H1 (cell line): ENCODE measurements at regions not wholly inside any gene's neighbourhood (a gene's known extent, or its start where the extent isn't known, plus 50 kb on each side); places are given as distances from the start of the nearest gene placed in this dataset.

Source experiments
- CBX5 ChIP-seq: fragments of 300-800, 300-1000 bp; sonication (generic); IDR thresholded peaks from 2 replicates; pipeline ENCODE4 v1.7.1; 2016; ENCODE audit warnings: antibody characterized with exemption, low read length, low read depth
- CEBPB ChIP-seq: IDR thresholded peaks from 2 replicates; pipeline ENCODE4 v1.6.1; 2012; ENCODE audit warnings: low read depth, low read length
- GTF2F1 ChIP-seq: IDR thresholded peaks from 2 replicates; pipeline ENCODE4 v1.6.1; 2012; ENCODE audit warnings: low read depth, low read length, improper control_type of control experiment, borderline replicate concordance
- NRF1 ChIP-seq: IDR thresholded peaks from 2 replicates; pipeline ENCODE4 v1.6.1; 2011; ENCODE audit warnings: mild to moderate bottlenecking, low read depth, low read length, improper control_type of control experiment
- POU5F1 ChIP-seq: IDR thresholded peaks from 2 replicates; pipeline ENCODE4 v1.6.1; 2011; ENCODE audit warnings: low read depth, mild to moderate bottlenecking, low read length, moderate library complexity
- RAD21 ChIP-seq, 2 experiments: IDR thresholded peaks in 1 of 2; conservative IDR thresholded peaks in 1 of 2; 2 replicates each; pipeline ENCODE4 v1.6.1; 2011; ENCODE audit warnings: low read depth in 2 of 2, low read length in 2 of 2, improper control_type of control experiment in 1 of 2, inconsistent platforms in 1 of 2, mild to moderate bottlenecking in 1 of 2, moderate library complexity in 1 of 2
- SIX5 ChIP-seq: IDR thresholded peaks from 2 replicates; pipeline ENCODE4 v1.6.1; 2011; ENCODE audit warnings: mild to moderate bottlenecking, low read depth, low read length

GRCh38 chr4:135186002-135186401, 984.4 kb upstream of the PABPC4L start (continued):
- no peak for TF ChIP-seq CBX5
- TF ChIP-seq SIX5, result no peak
- TF ChIP-seq GTF2F1, result no peak
- TF ChIP-seq NRF1, result no peak
- 0 out of 4 replicates have a peak, but pooled peaks of 1 of the 2 experiments have one; percentile 1 for TF ChIP-seq RAD21 (IDR thresholded peaks at IDR 0.05 in 1 of 2, conservative IDR thresholded peaks at IDR 0.05 in 1 of 2; ENCODE audit: low read depth in 2 of 2, low read length in 2 of 2)
- TF ChIP-seq CEBPB, result peak; percentile 18; the same call in 1 of the 2 replicates
- 0 out of 2 replicates have a peak, but pooled peaks have one; percentile 22 for TF ChIP-seq POU5F1
- TF ChIP-seq, all 59 proteins: peak for 15
